ENCODE measurements at regions not wholly inside any gene's neighbourhood (a gene's known extent, or its start where the extent isn't known, plus 50 kb on each side); places are given as distances from the start of the nearest gene placed in this dataset.

DNA sequence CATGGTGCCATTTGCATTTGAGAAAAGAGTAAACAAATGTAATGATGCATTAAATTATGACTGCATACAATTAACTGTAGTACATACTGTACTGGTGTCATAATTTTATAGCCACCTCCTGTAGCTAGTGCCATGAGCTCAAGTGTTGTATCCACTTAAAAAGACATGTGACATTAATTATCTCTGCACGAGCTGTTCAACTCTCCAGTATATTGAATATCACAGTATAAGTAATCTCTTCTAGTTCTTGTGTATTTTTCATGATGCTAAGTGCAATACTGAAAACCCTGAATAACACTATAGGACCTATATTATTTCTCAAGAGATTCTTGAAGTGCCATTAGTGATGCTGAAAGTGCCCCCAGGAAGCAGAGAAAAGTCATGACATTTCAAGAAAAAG is 387.3 kb downstream of the PCDH17 start:
- Histone ChIP-seq H3K9me2 (replicated peaks; ENCODE audit: insufficient read depth) (no peaks in the 10 kb centered on the region), H4K20me1 (ENCODE audit: insufficient read depth, poor library complexity, severe bottlenecking) (no peaks in the 10 kb centered on the region), H3K4me2 (no peak overlapping the region), H2AFZ (no peak overlapping the region), H3K27ac (no peak overlapping the region), H3K36me3 (replicated peaks; ENCODE audit: insufficient read depth, low read depth) (no peaks in the 10 kb centered on the region), H3K4me1 (ENCODE audit: insufficient read depth) (no peaks in the 10 kb centered on the region), H3K9me3 (ENCODE audit: low read depth) (no peaks in the 10 kb centered on the region), H3K79me2 (no peaks in the 10 kb centered on the region), H3K4me3 (no peak overlapping the region), H3K27me3 (no peaks in the 10 kb centered on the region)
- 52% methylated on average over 1 of the region's 1 CpG for WGBS (ENCODE audit: low lambda C conversion rate, missing lambda C conversion rate)
- DNase-seq (ENCODE audit: low spot score) = no peak
- TF ChIP-seq, protein P1, sequence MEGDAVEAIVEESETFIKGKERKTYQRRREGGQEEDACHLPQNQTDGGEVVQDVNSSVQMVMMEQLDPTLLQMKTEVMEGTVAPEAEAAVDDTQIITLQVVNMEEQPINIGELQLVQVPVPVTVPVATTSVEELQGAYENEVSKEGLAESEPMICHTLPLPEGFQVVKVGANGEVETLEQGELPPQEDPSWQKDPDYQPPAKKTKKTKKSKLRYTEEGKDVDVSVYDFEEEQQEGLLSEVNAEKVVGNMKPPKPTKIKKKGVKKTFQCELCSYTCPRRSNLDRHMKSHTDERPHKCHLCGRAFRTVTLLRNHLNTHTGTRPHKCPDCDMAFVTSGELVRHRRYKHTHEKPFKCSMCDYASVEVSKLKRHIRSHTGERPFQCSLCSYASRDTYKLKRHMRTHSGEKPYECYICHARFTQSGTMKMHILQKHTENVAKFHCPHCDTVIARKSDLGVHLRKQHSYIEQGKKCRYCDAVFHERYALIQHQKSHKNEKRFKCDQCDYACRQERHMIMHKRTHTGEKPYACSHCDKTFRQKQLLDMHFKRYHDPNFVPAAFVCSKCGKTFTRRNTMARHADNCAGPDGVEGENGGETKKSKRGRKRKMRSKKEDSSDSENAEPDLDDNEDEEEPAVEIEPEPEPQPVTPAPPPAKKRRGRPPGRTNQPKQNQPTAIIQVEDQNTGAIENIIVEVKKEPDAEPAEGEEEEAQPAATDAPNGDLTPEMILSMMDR (IDR thresholded peaks at IDR 0.05; ENCODE audit: poor library complexity) = no peak
- TF ChIP-seq EZH2phosphoT487 (IDR thresholded peaks at IDR 0.05; ENCODE audit: low read depth, severe bottlenecking, unreplicated experiment) (no peak), EZH2 (IDR thresholded peaks at IDR 0.05; ENCODE audit: borderline replicate concordance) (no peak)

GRCh38 chr13:58024103-58024502 is 392.6 kb downstream of the PCDH17 start:
- TF ChIP-seq EZH2 (IDR thresholded peaks at IDR 0.05; ENCODE audit: borderline replicate concordance) = no peak
- TF ChIP-seq EZH2phosphoT487 (IDR thresholded peaks at IDR 0.05; ENCODE audit: low read depth, severe bottlenecking, unreplicated experiment) = no peak
- TF ChIP-seq, protein P1 (IDR thresholded peaks at IDR 0.05; ENCODE audit: poor library complexity) = no peak
- H3K4me3 ChIP-seq = no peak overlapping the region
- no peak overlapping the region for H3K4me2 ChIP-seq
- no peaks in the 10 kb centered on the region for H4K20me1 ChIP-seq (ENCODE audit: insufficient read depth, poor library complexity, severe bottlenecking)
- no peak overlapping the region for H2AFZ ChIP-seq
- H3K79me2 ChIP-seq = no peaks in the 10 kb centered on the region
- no peaks in the 10 kb centered on the region for H3K9me3 ChIP-seq (ENCODE audit: low read depth)
- no peaks in the 10 kb centered on the region for H3K4me1 ChIP-seq (ENCODE audit: insufficient read depth)
- no peaks in the 10 kb centered on the region for H3K27me3 ChIP-seq
- WGBS (ENCODE audit: low lambda C conversion rate, missing lambda C conversion rate) = 96% methylated on average over 7 of the region's 7 CpGs
- H3K9me2 ChIP-seq (replicated peaks; ENCODE audit: insufficient read depth) = no peaks in the 10 kb centered on the region
- no peaks in the 10 kb centered on the region for H3K36me3 ChIP-seq (replicated peaks; ENCODE audit: insufficient read depth, low read depth)
- no peak for DNase-seq (ENCODE audit: low spot score)
- no peak overlapping the region for H3K27ac ChIP-seq

- Histone ChIP-seq H2AFZ (no peak overlapping the region), H3K4me3 (no peak overlapping the region), H3K4me1 (ENCODE audit: insufficient read depth) (no peaks in the 10 kb centered on the region), H3K79me2 (no peaks in the 10 kb centered on the region), H3K36me3 (replicated peaks; ENCODE audit: insufficient read depth, low read depth) (no peaks in the 10 kb centered on the region), H3K4me2 (no peak overlapping the region), H3K9me2 (replicated peaks; ENCODE audit: insufficient read depth) (no peaks in the 10 kb centered on the region), H3K27ac (no peak overlapping the region), H3K27me3 (no peaks in the 10 kb centered on the region), H3K9me3 (ENCODE audit: low read depth) (no peaks in the 10 kb centered on the region), H4K20me1 (ENCODE audit: insufficient read depth, poor library complexity, severe bottlenecking) (no peaks in the 10 kb centered on the region)
- 67% methylated on average over 1 of the region's 1 CpG for WGBS (ENCODE audit: low lambda C conversion rate, missing lambda C conversion rate)
- no peak for DNase-seq (ENCODE audit: low spot score)
- TF ChIP-seq EZH2 (IDR thresholded peaks at IDR 0.05; ENCODE audit: borderline replicate concordance) (no peak), EZH2phosphoT487 (IDR thresholded peaks at IDR 0.05; ENCODE audit: low read depth, severe bottlenecking, unreplicated experiment) (no peak)
- TF ChIP-seq, protein P1 (IDR thresholded peaks at IDR 0.05; ENCODE audit: poor library complexity) = no peak
Observed at GRCh38 chr13:58025821-58026220, 394.3 kb downstream of the PCDH17 start.

All from hepatocyte (in vitro differentiated cells).